Neuronal stem cell (in vitro differentiated cells): ENCODE measurements at regions not wholly inside any gene's neighbourhood (a gene's known extent, or its start where the extent isn't known, plus 50 kb on each side); places are given as distances from the start of the nearest gene placed in this dataset.

ENCODE experiments used
- DNase-seq: peaks from one replicate; pipeline ENCODE4 v3.0.0-alpha.2; 2013; ENCODE audit warnings: low spot score
- H2AFZ ChIP-seq: one replicate; pipeline ENCODE4 v1.6.1; 2013; ENCODE audit warnings: mild to moderate bottlenecking, low read length, inconsistent platforms
- H2AK5ac ChIP-seq: 2 replicates; pipeline ENCODE4 v1.6.1; 2013; ENCODE audit warnings: low read depth, mild to moderate bottlenecking, inconsistent platforms, low read length, moderate library complexity, mixed read lengths
- H2BK120ac ChIP-seq: 2 replicates; pipeline ENCODE4 v1.6.1; 2013; ENCODE audit warnings: low read depth, mild to moderate bottlenecking, inconsistent platforms, low read length, moderate library complexity, mixed read lengths
- H2BK12ac ChIP-seq: one replicate; pipeline ENCODE4 v1.6.1; 2013; ENCODE audit warnings: low read length, inconsistent platforms
- H2BK15ac ChIP-seq: 2 replicates; pipeline ENCODE4 v1.6.1; 2013; ENCODE audit warnings: mild to moderate bottlenecking, low read length, inconsistent platforms, mixed read lengths
- H2BK5ac ChIP-seq: one replicate; pipeline ENCODE4 v1.6.1; 2013; ENCODE audit warnings: inconsistent platforms, mild to moderate bottlenecking, low read length, moderate library complexity
- H3K14ac ChIP-seq: one replicate; pipeline ENCODE4 v1.6.1; 2013; ENCODE audit warnings: low read length, inconsistent platforms
- H3K18ac ChIP-seq: 2 replicates; pipeline ENCODE4 v1.6.1; 2013; ENCODE audit warnings: low read length, inconsistent platforms
- H3K23ac ChIP-seq: 2 replicates; pipeline ENCODE4 v1.6.1; 2013; ENCODE audit warnings: low read depth, mild to moderate bottlenecking, mixed read lengths, low read length, inconsistent platforms; ENCODE audit not compliant: poor library complexity
- H3K27ac ChIP-seq: replicated peaks from 3 replicates; pipeline ENCODE4 v1.5.1; 2013; ENCODE audit warnings: low read length, inconsistent platforms
- H3K27me3 ChIP-seq, 3 experiments: 2 replicates each; pipeline ENCODE4 v1.6.1; 2013; ENCODE audit warnings: low read length in 3 of 3, mild to moderate bottlenecking in 2 of 3, inconsistent platforms in 1 of 3, low read depth in 1 of 3, mixed read lengths in 1 of 3, moderate library complexity in 1 of 3; ENCODE audit not compliant: control insufficient read depth in 3 of 3, insufficient read depth in 3 of 3
- H3K36me3 ChIP-seq, 2 donors: replicated peaks in 1 of 2; 2 replicates each; pipeline ENCODE4 v1.6.1; 2013; ENCODE audit warnings: low read length in 2 of 2; ENCODE audit not compliant: control insufficient read depth in 2 of 2, insufficient read depth in 2 of 2
- H3K4ac ChIP-seq: 2 replicates; pipeline ENCODE4 v1.6.1; 2013; ENCODE audit warnings: inconsistent platforms, mild to moderate bottlenecking, low read length, moderate library complexity
- H3K4me1 ChIP-seq, 2 donors: 1 replicate in 1 of 2; 2 replicates in 1 of 2; pipeline ENCODE4 v1.6.1; 2013; ENCODE audit warnings: low read length in 2 of 2, low read depth in 1 of 2; ENCODE audit not compliant: control insufficient read depth in 2 of 2, insufficient read depth in 1 of 2
- H3K4me2 ChIP-seq: one replicate; pipeline ENCODE4 v1.6.1; 2013; ENCODE audit warnings: mild to moderate bottlenecking, low read length, inconsistent platforms; ENCODE audit not compliant: insufficient read depth, poor library complexity, severe bottlenecking
- H3K4me3 ChIP-seq, 2 donors: 2 replicates each; pipeline ENCODE4 v1.5.1; 2013; ENCODE audit warnings: low read length in 2 of 2, mild to moderate bottlenecking in 2 of 2, inconsistent platforms in 1 of 2, moderate library complexity in 1 of 2
- H3K79me1 ChIP-seq: one replicate; pipeline ENCODE4 v1.6.1; 2013; ENCODE audit warnings: low read depth, mild to moderate bottlenecking, inconsistent platforms, low read length, moderate library complexity
- H3K9ac ChIP-seq: one replicate; pipeline ENCODE4 v1.6.1; 2013; ENCODE audit warnings: mild to moderate bottlenecking, low read depth, low read length, inconsistent platforms; ENCODE audit not compliant: poor library complexity
- H3K9me3 ChIP-seq, 2 donors: replicated peaks in 1 of 2; 2 replicates each; pipeline versions ENCODE3 to v1.6.1; 2013; ENCODE audit warnings: low read length in 2 of 2, mild to moderate bottlenecking in 2 of 2, inconsistent platforms in 1 of 2, low read depth in 1 of 2, mixed read lengths in 1 of 2, moderate library complexity in 1 of 2; ENCODE audit not compliant: control insufficient read depth in 2 of 2, insufficient read depth in 1 of 2
- H4K8ac ChIP-seq: one replicate; pipeline ENCODE4 v1.6.1; 2013; ENCODE audit warnings: low read depth, mild to moderate bottlenecking, inconsistent platforms, low read length, moderate library complexity
- H4K91ac ChIP-seq: one replicate; pipeline ENCODE4 v1.6.1; 2013; ENCODE audit warnings: low read length, low read depth, mild to moderate bottlenecking, inconsistent platforms; ENCODE audit not compliant: poor library complexity
- WGBS, 2 donors: extraction: QIAGEN DNeasy Blood & Tissue Kit; methylation state at CpG; one replicate each; pipeline ENCODE4 v1.1.7; 2013; ENCODE audit warnings: missing lambda C conversion rate in 2 of 2, mixed read lengths in 1 of 2; ENCODE audit not compliant: insufficient read length in 2 of 2, insufficient replicate concordance in 1 of 2; ENCODE audit errors: extremely low coverage in 2 of 2; 5-methylcytosine and 5-hydroxymethylcytosine counted together

DNA sequence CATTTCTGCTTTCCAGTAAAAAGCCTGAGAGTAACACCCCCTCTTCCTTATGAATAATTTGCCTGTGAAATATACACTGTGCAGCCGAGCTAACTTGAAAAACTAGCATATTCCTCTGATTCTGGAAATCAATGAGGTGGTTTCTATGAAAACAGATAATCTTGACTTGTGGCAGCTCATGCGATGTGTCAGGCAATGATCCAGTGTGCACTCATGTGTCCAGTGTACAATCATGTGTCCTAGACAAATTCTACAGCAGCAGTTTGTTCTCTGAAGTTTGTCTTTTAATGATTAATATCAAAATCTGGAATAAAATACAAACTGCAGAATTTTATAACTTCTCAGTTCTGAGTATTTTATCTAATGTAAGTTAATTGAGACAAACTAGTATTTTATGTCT is 2213.9 kb upstream of the PCDH20 start:
- WGBS, 2 donors = no CpG with 5 or more reads among the region's 2 CpGs
- Histone ChIP-seq H3K4ac (no peak overlapping the region), H2BK120ac (no peak overlapping the region), H2BK5ac (no peak overlapping the region), H3K4me3 (no peak overlapping the region), H3K27ac (no peak overlapping the region), H4K8ac (no peak overlapping the region), H3K23ac (no peak overlapping the region), H2BK15ac (no peak overlapping the region), H3K9me3 (no peaks in the 10 kb centered on the region), H2AK5ac (no peak overlapping the region), H3K36me3 (no peaks in the 10 kb centered on the region), H3K9ac (no peak overlapping the region), H3K4me1 (no peaks in the 10 kb centered on the region), H3K18ac (no peak overlapping the region), H3K14ac (no peak overlapping the region), H3K27me3 (no peaks in the 10 kb centered on the region), H2BK12ac (no peak overlapping the region), H4K91ac (no peak overlapping the region), H3K79me1 (no peaks in the 10 kb centered on the region), H3K4me2 (no peak overlapping the region), H2AFZ (no peak overlapping the region)
- no peak for DNase-seq

DNA sequence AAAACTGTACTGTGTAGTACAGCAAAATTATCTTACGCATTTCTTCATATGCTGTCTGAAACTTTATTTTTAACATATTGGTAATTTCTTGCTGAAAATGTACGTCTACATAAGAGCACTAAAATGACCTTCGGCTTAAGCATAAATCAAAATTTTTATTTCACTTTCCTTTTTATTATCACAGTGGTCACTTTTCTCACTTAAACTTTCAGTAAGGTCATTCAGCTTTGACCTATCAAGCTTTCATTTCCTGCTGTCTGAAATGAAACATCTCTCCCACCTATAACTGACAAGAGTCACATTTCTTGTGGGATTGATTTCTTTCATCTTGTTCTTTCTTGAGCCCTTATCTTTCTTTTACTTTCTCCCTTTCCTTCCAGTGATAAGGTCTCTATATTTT is 2212.7 kb upstream of the PCDH20 start:
- no CpG with 5 or more reads among the region's 3 CpGs for WGBS, 2 donors
- H2BK120ac ChIP-seq = no peak overlapping the region
- no peak overlapping the region for H3K23ac ChIP-seq
- H3K14ac ChIP-seq = no peak overlapping the region
- no peak overlapping the region for H2BK15ac ChIP-seq
- H3K4me1 ChIP-seq = no peaks in the 10 kb centered on the region
- no peak overlapping the region for H4K8ac ChIP-seq
- H3K9me3 ChIP-seq = no peaks in the 10 kb centered on the region
- H3K4me3 ChIP-seq = no peak overlapping the region
- no peak overlapping the region for H2BK12ac ChIP-seq
- no peak overlapping the region for H2AK5ac ChIP-seq
- H2BK5ac ChIP-seq = no peak overlapping the region
- H3K79me1 ChIP-seq = no peaks in the 10 kb centered on the region
- peak overlapping the region; percentile 8 for H2AFZ ChIP-seq
- no peak overlapping the region for H3K18ac ChIP-seq
- no peaks in the 10 kb centered on the region for H3K36me3 ChIP-seq
- no peak overlapping the region for H3K4ac ChIP-seq
- H3K27ac ChIP-seq = no peak overlapping the region
- H4K91ac ChIP-seq = no peak overlapping the region
- H3K4me2 ChIP-seq = no peak overlapping the region
- DNase-seq = no peak
- no peaks in the 10 kb centered on the region for H3K27me3 ChIP-seq
- no peak overlapping the region for H3K9ac ChIP-seq

DNA sequence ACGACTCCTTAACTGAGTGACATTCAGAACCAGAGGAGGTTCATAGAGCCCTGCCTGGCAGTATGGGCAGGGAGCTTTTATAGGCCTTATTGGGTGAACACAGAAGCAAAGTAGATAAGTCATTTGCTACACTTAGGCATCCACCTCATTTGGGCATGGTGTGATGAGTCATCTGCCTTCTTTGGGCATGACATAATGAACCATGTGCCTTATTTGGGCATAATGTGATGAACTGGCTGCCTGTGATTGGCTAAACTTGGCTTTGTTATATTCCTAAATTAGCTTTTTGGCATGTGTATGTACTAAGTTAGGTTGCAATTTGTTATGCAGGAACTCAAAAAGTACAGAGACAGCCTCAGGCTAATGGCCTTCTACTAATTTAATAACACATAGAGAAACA is 2210.2 kb upstream of the PCDH20 start:
- no peak overlapping the region for H2AFZ ChIP-seq
- no peak overlapping the region for H4K8ac ChIP-seq
- H3K36me3 ChIP-seq = no peaks in the 10 kb centered on the region
- no CpG with 5 or more reads among the region's 1 CpG for WGBS, 2 donors
- H2BK120ac ChIP-seq = no peak overlapping the region
- no peak for DNase-seq
- H3K27ac ChIP-seq = no peak overlapping the region
- H3K18ac ChIP-seq = no peak overlapping the region
- H3K4me2 ChIP-seq = no peak overlapping the region
- no peak overlapping the region for H2AK5ac ChIP-seq
- H3K4me1 ChIP-seq = no peaks in the 10 kb centered on the region
- no peak overlapping the region for H3K9ac ChIP-seq
- no peaks in the 10 kb centered on the region for H3K79me1 ChIP-seq
- no peak overlapping the region for H2BK5ac ChIP-seq
- no peak overlapping the region for H3K14ac ChIP-seq
- no peak overlapping the region for H3K4ac ChIP-seq
- H4K91ac ChIP-seq = no peak overlapping the region
- no peak overlapping the region for H2BK12ac ChIP-seq
- H3K9me3 ChIP-seq = no peaks in the 10 kb centered on the region
- no peak overlapping the region for H2BK15ac ChIP-seq
- no peaks in the 10 kb centered on the region for H3K27me3 ChIP-seq
- H3K4me3 ChIP-seq = no peak overlapping the region
- H3K23ac ChIP-seq = no peak overlapping the region

DNA sequence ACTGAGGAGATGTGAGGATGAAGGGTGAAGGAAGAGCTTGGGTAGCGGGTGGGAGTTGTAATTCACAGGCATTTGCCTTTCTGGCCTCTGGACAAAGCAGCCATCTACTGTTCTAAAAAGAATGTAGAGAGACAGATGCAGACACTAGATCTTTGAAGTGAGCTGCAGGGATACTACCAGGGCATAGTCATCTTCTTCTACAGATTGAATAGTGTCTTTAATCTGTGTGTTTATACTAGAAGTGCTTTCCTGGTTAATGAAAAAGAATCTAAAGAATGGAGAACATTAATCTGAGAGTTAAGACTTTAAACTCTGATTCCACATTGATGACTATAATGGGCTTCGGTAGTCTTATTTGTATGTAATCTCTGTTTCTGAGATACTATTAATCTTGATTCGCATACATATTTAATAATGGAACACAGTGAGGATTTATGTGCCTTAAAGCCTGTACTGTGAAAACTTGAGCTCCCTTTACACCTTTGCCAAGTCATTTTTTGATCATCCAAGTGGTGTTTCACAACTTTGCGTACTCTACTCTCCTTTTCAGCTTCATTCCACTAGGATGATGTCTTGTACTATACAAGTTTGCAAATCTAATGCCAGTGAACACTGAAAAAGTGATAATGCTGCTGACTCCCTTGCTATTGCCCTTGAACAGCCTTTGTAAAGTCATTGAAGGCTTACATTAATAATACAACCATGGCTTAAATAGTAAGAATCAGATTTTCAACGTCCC is 2199.4 kb upstream of the PCDH20 start:
- Histone ChIP-seq H4K91ac (no peak overlapping the region), H3K9me3 (no peaks in the 10 kb centered on the region), H3K27ac (no peak overlapping the region), H2BK120ac (no peak overlapping the region), H2BK12ac (no peak overlapping the region), H3K9ac (no peak overlapping the region), H2AK5ac (no peak overlapping the region), H3K79me1 (no peaks in the 10 kb centered on the region), H4K8ac (no peak overlapping the region), H3K4ac (no peak overlapping the region), H3K4me3 (no peak overlapping the region), H3K18ac (no peak overlapping the region), H3K27me3 (no peaks in the 10 kb centered on the region), H3K23ac (no peak overlapping the region), H2AFZ (no peak overlapping the region), H3K14ac (no peak overlapping the region), H3K4me2 (no peak overlapping the region), H3K36me3 (no peaks in the 10 kb centered on the region), H2BK15ac (no peak overlapping the region), H3K4me1 (no peaks in the 10 kb centered on the region), H2BK5ac (no peak overlapping the region)
- no peak for DNase-seq
- no CpG with 5 or more reads among the region's 5 CpGs for WGBS, 2 donors
